ENCODE measurements at regions not wholly inside any gene's neighbourhood (a gene's known extent, or its start where the extent isn't known, plus 50 kb on each side); places are given as distances from the start of the nearest gene placed in this dataset.
A peak's percentile ranks its signal among the peaks of the same experiment; 100 is the strongest.

- Mint-ChIP-seq H3K27me3 (ENCODE audit: low read depth in 3 of 3) (peaks cover 3 to 10% (median 9%) of the 10 kb centered on the region in 3 donors), H3K36me3 (no peaks in the 10 kb centered on the region), H3K4me3 (no peak overlapping the region), H3K9me3 (peaks cover 0 to 5% (median 2%) of the 10 kb centered on the region in 7 donors), H3K27ac (no peak overlapping the region), H3K4me1 (no peaks in the 10 kb centered on the region)
- no peak overlapping the region for H3K27ac ChIP-seq (ENCODE audit: low read depth in 1 of 2, low read length in 2 of 2)
- H3K4me2 ChIP-seq (replicated peaks; ENCODE audit: extremely low read depth, low read length, poor library complexity, severe bottlenecking): no peak overlapping the region
- H3K36me3 ChIP-seq (replicated peaks in 1 of 2; ENCODE audit: control insufficient read depth in 1 of 2, insufficient read depth in 2 of 2, low read length in 2 of 2): no peaks in the 10 kb centered on the region
- no peaks in the 10 kb centered on the region for H3K4me1 ChIP-seq (ENCODE audit: control insufficient read depth in 1 of 2, insufficient read depth in 2 of 2, low read length in 2 of 2)
- DNase-seq: no peak
- no peaks in the 10 kb centered on the region for H3K79me2 ChIP-seq (ENCODE audit: insufficient read depth, low read length)
- WGBS (ENCODE audit: insufficient coverage): 86% methylated on average over 1 of the region's 3 CpGs
- no peak overlapping the region for H3K9ac ChIP-seq (ENCODE audit: insufficient read depth, low read length, poor library complexity, severe bottlenecking)
- no peaks in the 10 kb centered on the region for H4K20me1 ChIP-seq (ENCODE audit: insufficient read depth, low read length)
- intact Hi-C loops (cut with micrococcal nuclease): no loop called here
- no peaks in the 10 kb centered on the region for H3K9me3 ChIP-seq (replicated peaks in 1 of 2; ENCODE audit: control insufficient read depth in 1 of 2, insufficient read depth in 1 of 2, low read length in 2 of 2)
- H2AFZ ChIP-seq (ENCODE audit: insufficient read depth, low read depth, low read length, poor library complexity, severe bottlenecking): no peak overlapping the region
- no peak for TF ChIP-seq CTCF (IDR thresholded peaks at IDR 0.05)
- no peak overlapping the region for H3K4me3 ChIP-seq (replicated peaks in 1 of 3; ENCODE audit: low read depth in 2 of 3, low read length in 3 of 3)
- no peaks in the 10 kb centered on the region for H3K27me3 ChIP-seq (ENCODE audit: control insufficient read depth in 2 of 2, insufficient read depth in 2 of 2, low read length in 2 of 2)
Measured at GRCh38 chr20:48461735-48462119, 366.1 kb downstream of the PREX1 start.

- no peak for DNase-seq
- no peak overlapping the region for H3K4me3 Mint-ChIP-seq
- WGBS (ENCODE audit: insufficient coverage): 46% methylated on average over 12 of the region's 12 CpGs
Measured at GRCh38 chr20:48461091-48461734, 366.6 kb downstream of the PREX1 start.

More at GRCh38 chr20:48461091-48461734, 366.6 kb downstream of the PREX1 start:
- H3K9ac ChIP-seq (ENCODE audit: insufficient read depth, low read length, poor library complexity, severe bottlenecking): no peak overlapping the region
- no peaks in the 10 kb centered on the region for H3K4me1 ChIP-seq (ENCODE audit: control insufficient read depth in 1 of 2, insufficient read depth in 2 of 2, low read length in 2 of 2)
- H3K4me2 ChIP-seq (replicated peaks; ENCODE audit: extremely low read depth, low read length, poor library complexity, severe bottlenecking): no peak overlapping the region
- H4K20me1 ChIP-seq (ENCODE audit: insufficient read depth, low read length): no peaks in the 10 kb centered on the region
- intact Hi-C loops (cut with micrococcal nuclease): no loop called here
- H3K27ac ChIP-seq (ENCODE audit: low read depth in 1 of 2, low read length in 2 of 2): no peak overlapping the region
- H2AFZ ChIP-seq (ENCODE audit: insufficient read depth, low read depth, low read length, poor library complexity, severe bottlenecking): no peak overlapping the region
- H3K4me3 ChIP-seq (replicated peaks in 1 of 3; ENCODE audit: low read depth in 2 of 3, low read length in 3 of 3): no peak overlapping the region
- H3K79me2 ChIP-seq (ENCODE audit: insufficient read depth, low read length): no peaks in the 10 kb centered on the region
- peak overlapping the region in 1 of 7 donors; percentile 4 for H3K27ac Mint-ChIP-seq
- TF ChIP-seq CTCF (IDR thresholded peaks at IDR 0.05): no peak
- no peaks in the 10 kb centered on the region for H3K36me3 ChIP-seq (replicated peaks in 1 of 2; ENCODE audit: control insufficient read depth in 1 of 2, insufficient read depth in 2 of 2, low read length in 2 of 2)
- peaks cover 0 to 2% (median 0%) of the 10 kb centered on the region in 7 donors for H3K9me3 Mint-ChIP-seq
- H3K9me3 ChIP-seq (replicated peaks in 1 of 2; ENCODE audit: control insufficient read depth in 1 of 2, insufficient read depth in 1 of 2, low read length in 2 of 2): no peaks in the 10 kb centered on the region
- H3K27me3 ChIP-seq (ENCODE audit: control insufficient read depth in 2 of 2, insufficient read depth in 2 of 2, low read length in 2 of 2): no peaks in the 10 kb centered on the region
- H3K36me3 Mint-ChIP-seq: no peaks in the 10 kb centered on the region
- peaks cover 3 to 12% (median 9%) of the 10 kb centered on the region in 3 donors for H3K27me3 Mint-ChIP-seq (ENCODE audit: low read depth in 3 of 3)
- H3K4me1 Mint-ChIP-seq: no peaks in the 10 kb centered on the region

All from CD14-positive monocyte (primary cell).